Activated B cell treated with CpG ODN at 0.5 μM for 24 hours (primary cell): ENCODE measurements at regions not wholly inside any gene's neighbourhood (a gene's known extent, or its start where the extent isn't known, plus 50 kb on each side); places are given as distances from the start of the nearest gene placed in this dataset.

Experiments used
- ATAC-seq: fragments of 200-7000 bp; cut with Tn5 transposase; one replicate; pipeline ENCODE4 v1.10.0; 2021; ENCODE audit warnings: low read depth, mild to moderate bottlenecking, moderate library complexity
- CTCF ChIA-PET: fragments of 350-600 bp; sonication (Branson Sonifier 250); formaldehyde crosslinking; loops from one replicate; lab custom pipeline; 2021; ENCODE audit warnings: antibody characterized with exemption; lab: Charles Lee
- POLR2A ChIA-PET: fragments of 350-600 bp; sonication (Branson Sonifier 250); formaldehyde crosslinking; loops from one replicate; lab custom pipeline; 2021; ENCODE audit warnings: antibody characterized with exemption; lab: Charles Lee
- DNase-seq: peaks from one replicate; pipeline ENCODE4 v3.0.0; 2022
- H3K27ac Mint-ChIP-seq: one replicate; pipeline ENCODE4 v1.8.0; 2020; ENCODE audit warnings: mixed read lengths
- H3K27me3 Mint-ChIP-seq: one replicate; pipeline ENCODE4 v1.8.0; 2021; ENCODE audit warnings: mixed read lengths
- H3K36me3 Mint-ChIP-seq: one replicate; pipeline ENCODE4 v1.8.0; 2021; ENCODE audit warnings: low read depth, mixed read lengths
- H3K4me1 Mint-ChIP-seq: one replicate; pipeline ENCODE4 v1.8.0; 2021; ENCODE audit warnings: mixed read lengths
- H3K4me3 Mint-ChIP-seq: one replicate; pipeline ENCODE4 v1.8.0; 2020; ENCODE audit warnings: mild to moderate bottlenecking, mixed read lengths
- H3K9me3 Mint-ChIP-seq: one replicate; pipeline ENCODE4 v1.8.0; 2020; ENCODE audit warnings: mixed read lengths
- intact Hi-C: fragments of 100-400 bp; cut with micrococcal nuclease; formaldehyde crosslinking; loops from one replicate; pipeline ENCODE4 v1.15.1; 2024
- TF ChIP-seq, protein P1 (sequence below): fragments of 200-600 bp; IDR thresholded peaks from one replicate; pipeline ENCODE4 v1.8.0; 2022; ENCODE audit warnings: antibody characterized with exemption, mild to moderate bottlenecking

DNA sequence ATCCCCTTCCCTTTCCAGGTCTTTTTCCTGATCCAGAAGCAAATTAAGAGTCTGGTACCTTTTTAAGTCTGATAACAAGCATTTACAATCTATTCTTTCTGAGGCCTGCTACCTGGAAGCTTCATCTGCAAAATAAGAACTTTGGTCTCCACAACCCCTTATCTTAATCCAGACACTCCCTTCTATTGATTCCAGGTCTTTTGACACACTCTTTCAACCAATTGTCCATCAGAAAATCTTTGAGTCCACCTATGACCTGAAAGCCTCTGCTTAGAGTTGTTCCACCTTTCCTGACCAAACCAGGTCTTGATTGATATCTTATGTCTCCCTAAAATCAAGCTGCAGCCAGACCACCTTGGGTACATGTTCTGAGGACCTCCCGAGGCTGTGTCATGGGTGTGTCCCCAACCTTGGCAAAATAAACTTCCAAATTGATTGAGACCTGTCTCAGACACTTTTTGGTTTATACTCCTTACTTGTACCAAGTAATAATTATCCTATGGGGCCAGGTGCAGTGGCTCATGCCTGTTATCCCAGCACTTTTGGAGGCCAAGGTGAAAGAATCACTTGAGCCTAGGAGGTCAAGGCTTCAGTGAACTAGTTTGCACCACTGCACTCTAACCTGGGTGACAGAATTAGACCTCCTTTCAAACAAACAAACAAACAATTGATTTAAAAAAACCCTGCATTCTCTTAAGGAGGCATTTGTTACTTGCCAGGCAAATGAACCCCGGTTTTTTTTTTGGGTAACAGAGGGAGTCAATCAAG is 126.1 kb downstream of the MAP3K21 start:
- H3K4me3 Mint-ChIP-seq = no peak overlapping the region
- H3K27me3 Mint-ChIP-seq = no peaks in the 10 kb centered on the region
- ChIA-PET CTCF (no interaction called here), POLR2A (no interaction called here)
- intact Hi-C loops = no loop called here
- ATAC-seq (no peak), DNase-seq (no peak)
- H3K4me1 Mint-ChIP-seq = no peaks in the 10 kb centered on the region
- no peak overlapping the region for H3K27ac Mint-ChIP-seq
- H3K9me3 Mint-ChIP-seq = no peaks in the 10 kb centered on the region
- no peaks in the 10 kb centered on the region for H3K36me3 Mint-ChIP-seq
- TF ChIP-seq, protein P1, sequence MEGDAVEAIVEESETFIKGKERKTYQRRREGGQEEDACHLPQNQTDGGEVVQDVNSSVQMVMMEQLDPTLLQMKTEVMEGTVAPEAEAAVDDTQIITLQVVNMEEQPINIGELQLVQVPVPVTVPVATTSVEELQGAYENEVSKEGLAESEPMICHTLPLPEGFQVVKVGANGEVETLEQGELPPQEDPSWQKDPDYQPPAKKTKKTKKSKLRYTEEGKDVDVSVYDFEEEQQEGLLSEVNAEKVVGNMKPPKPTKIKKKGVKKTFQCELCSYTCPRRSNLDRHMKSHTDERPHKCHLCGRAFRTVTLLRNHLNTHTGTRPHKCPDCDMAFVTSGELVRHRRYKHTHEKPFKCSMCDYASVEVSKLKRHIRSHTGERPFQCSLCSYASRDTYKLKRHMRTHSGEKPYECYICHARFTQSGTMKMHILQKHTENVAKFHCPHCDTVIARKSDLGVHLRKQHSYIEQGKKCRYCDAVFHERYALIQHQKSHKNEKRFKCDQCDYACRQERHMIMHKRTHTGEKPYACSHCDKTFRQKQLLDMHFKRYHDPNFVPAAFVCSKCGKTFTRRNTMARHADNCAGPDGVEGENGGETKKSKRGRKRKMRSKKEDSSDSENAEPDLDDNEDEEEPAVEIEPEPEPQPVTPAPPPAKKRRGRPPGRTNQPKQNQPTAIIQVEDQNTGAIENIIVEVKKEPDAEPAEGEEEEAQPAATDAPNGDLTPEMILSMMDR = no peak

DNA sequence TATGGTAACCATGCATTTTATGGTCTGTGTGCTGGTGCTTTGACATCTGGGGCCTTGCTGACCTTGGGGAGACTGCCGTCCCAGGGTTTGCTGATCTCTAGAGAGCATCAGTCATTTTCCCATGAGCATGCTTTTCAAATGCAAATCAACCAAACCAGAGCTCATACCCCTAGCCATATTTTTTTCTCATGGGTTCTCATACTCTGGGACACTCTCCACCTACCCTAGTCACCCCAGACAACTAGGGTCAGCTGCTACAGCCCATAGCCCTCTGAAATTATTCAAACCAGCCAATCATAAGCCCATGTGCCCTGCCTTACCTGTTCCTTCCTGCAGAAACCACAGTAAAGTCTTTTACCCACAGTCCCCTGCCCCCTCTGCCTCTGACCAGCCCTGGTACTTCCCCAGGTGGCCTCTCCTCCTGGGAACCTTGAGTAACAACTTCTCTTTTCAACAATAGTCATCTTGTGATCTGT is 132.0 kb downstream of the MAP3K21 start:
- POLR2A ChIA-PET = no interaction called here
- H3K27ac Mint-ChIP-seq = no peak overlapping the region

DNA sequence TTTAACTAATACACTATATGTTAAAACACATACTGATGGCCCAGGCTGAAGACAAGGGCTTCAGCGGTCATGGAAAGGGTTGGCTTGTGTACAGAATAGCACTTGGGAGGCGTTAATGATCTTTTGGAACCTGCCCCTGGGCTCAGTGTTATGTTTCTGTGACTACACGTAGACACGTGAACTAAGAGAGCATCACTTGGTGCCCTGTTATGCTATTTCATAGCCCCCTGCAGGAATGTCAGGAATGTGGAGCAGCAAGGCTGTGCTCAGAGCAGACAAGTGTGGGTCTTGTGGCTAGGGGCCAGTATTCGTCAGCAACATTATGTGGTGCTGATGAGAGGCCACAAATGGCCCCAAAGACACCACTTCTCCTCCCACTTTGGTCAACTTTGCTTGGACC is 132.4 kb downstream of the MAP3K21 start:
- ATAC-seq = no peak
- Mint-ChIP-seq H3K36me3 (no peaks in the 10 kb centered on the region), H3K4me1 (no peaks in the 10 kb centered on the region), H3K27ac (no peak overlapping the region), H3K27me3 (peaks cover 3% of the 10 kb centered on the region), H3K9me3 (no peaks in the 10 kb centered on the region), H3K4me3 (no peak overlapping the region)
- TF ChIP-seq, protein P1 = no peak
- ChIA-PET POLR2A (no interaction called here), CTCF (no interaction called here)
- intact Hi-C loops = no loop called here
- DNase-seq = no peak

More for the DNA sequence above, 132.0 kb downstream of the MAP3K21 start:
- no peak for DNase-seq
- Mint-ChIP-seq H3K36me3 (no peaks in the 10 kb centered on the region), H3K4me3 (no peak overlapping the region), H3K27me3 (peaks cover 3% of the 10 kb centered on the region), H3K9me3 (no peaks in the 10 kb centered on the region), H3K4me1 (no peaks in the 10 kb centered on the region)
- ATAC-seq = no peak
- CTCF ChIA-PET = no interaction called here
- intact Hi-C loops = no loop called here
- TF ChIP-seq, protein P1 = no peak

DNA sequence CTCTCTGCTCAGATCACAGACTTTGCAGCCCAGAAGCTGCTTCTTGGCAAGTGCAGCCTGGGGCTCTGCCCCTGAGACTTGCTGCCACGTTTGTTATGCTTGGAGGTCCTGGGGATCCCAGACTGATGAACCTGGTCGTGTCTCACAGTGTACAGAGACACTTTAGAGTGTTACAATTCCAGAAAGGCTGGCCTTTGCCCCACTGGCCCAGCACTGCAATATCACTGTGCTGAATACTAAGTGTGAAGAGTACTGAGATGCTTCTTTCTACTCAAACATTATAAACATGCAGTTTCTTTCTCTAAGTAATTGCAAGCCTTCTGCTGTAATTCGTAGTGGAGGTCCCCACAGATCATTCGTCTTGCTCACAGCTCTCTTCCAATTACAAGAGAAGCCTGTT is 133.2 kb downstream of the MAP3K21 start:
- Mint-ChIP-seq H3K36me3 (no peaks in the 10 kb centered on the region), H3K27ac (no peak overlapping the region), H3K27me3 (peaks cover 3% of the 10 kb centered on the region), H3K9me3 (no peaks in the 10 kb centered on the region), H3K4me1 (no peaks in the 10 kb centered on the region), H3K4me3 (no peak overlapping the region)
- intact Hi-C loops = no loop called here
- DNase-seq (no peak), ATAC-seq (no peak)
- POLR2A ChIA-PET = no interaction called here
- CTCF ChIA-PET = no interaction called here
- TF ChIP-seq, protein P1 = no peak

DNA sequence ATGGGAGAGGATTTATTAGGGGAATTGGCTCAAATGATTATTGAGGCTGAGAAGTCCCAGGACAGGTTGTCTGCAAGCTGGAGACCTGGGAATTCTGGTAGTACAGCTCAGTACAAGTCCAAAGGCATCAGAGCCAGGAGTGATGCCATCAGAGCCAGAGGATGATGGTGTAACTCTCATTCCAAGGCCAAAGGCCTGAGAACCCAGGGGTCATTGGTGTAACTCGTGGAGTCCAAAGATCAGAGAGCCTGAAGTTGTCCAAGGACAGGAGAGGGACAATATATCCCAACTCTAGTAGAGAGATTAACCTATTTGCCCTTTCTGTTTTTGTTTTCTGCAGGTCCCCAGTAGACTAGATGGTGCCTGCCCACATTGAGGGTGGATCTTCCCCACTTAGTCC is 134.3 kb downstream of the MAP3K21 start:
- Mint-ChIP-seq H3K9me3 (no peaks in the 10 kb centered on the region), H3K4me1 (no peaks in the 10 kb centered on the region), H3K4me3 (no peak overlapping the region), H3K27me3 (peaks cover 3% of the 10 kb centered on the region), H3K27ac (no peak overlapping the region), H3K36me3 (no peaks in the 10 kb centered on the region)
- ChIA-PET CTCF (no interaction called here), POLR2A (no interaction called here)
- intact Hi-C loops = no loop called here
- ATAC-seq (no peak), DNase-seq (no peak)
- TF ChIP-seq, protein P1 = no peak
